Upper lobe of left lung (tissue), 4 donors: ENCODE measurements at regions not wholly inside any gene's neighbourhood (a gene's known extent, or its start where the extent isn't known, plus 50 kb on each side); places are given as distances from the start of the nearest gene placed in this dataset.

Experiments used
- CTCF ChIP-seq, 6 experiments: fragments of 450-650 bp in 4 of 6; fragments of 200-600 bp in 2 of 6; sonication (generic) in 2 of 6; IDR thresholded peaks; one replicate each; pipeline ENCODE4 v1.5.1; 2016 to 2019; ENCODE audit warnings: antibody characterized with exemption in 6 of 6
- POLR2AphosphoS5 ChIP-seq, 2 donors: sonication (generic); formaldehyde crosslinking; IDR thresholded peaks; one replicate each; pipeline ENCODE4 v1.5.1; 2017; ENCODE audit warnings: antibody characterized with exemption in 2 of 2

- no peak for TF ChIP-seq CTCF (IDR thresholded peaks at IDR 0.05)
- TF ChIP-seq POLR2AphosphoS5 (IDR thresholded peaks at IDR 0.05), result no peak
Measured at GRCh38 chr13:40460116-40460515, 206.3 kb downstream of the FOXO1 start.
